OCI-LY1 (cell line): ENCODE measurements at regions not wholly inside any gene's neighbourhood (a gene's known extent, or its start where the extent isn't known, plus 50 kb on each side); places are given as distances from the start of the nearest gene placed in this dataset.

ENCODE experiments used
- EZH2 ChIP-seq: fragments of 200-600 bp; sonication (generic), shearing (Covaris generic); IDR thresholded peaks from 2 replicates; pipeline ENCODE4 v1.8.0; 2017; ENCODE audit warnings: borderline replicate concordance, mixed run types, mild to moderate bottlenecking, antibody characterized with exemption, low read length, moderate library complexity, mixed read lengths
- TF ChIP-seq, protein P1 (sequence below): fragments of 200-600 bp; sonication (generic), shearing (Covaris generic); IDR thresholded peaks from 2 replicates; pipeline ENCODE4 v1.5.1; 2017; ENCODE audit warnings: mild to moderate bottlenecking, antibody characterized with exemption, low read length, moderate library complexity, mixed read lengths

DNA sequence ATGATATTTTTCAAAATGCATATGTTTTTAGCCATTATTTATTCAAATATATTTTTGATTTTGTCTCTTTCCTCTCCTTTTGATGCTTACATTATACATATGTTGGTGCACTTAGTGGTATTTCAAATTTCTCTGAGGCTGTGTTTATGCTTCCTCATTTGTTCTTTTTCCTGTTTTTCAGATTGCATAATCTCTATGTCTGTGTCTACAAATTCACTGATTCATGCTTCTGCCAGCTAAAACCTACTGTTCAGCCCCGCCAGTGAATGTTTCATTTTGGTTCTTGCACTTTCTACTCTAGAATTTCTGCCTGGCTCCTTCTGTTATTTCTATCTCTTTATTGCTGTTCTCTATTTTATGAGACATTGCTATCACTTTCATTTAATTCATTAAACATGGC is 951.7 kb upstream of the CNTNAP5 start:
- TF ChIP-seq, protein P1, sequence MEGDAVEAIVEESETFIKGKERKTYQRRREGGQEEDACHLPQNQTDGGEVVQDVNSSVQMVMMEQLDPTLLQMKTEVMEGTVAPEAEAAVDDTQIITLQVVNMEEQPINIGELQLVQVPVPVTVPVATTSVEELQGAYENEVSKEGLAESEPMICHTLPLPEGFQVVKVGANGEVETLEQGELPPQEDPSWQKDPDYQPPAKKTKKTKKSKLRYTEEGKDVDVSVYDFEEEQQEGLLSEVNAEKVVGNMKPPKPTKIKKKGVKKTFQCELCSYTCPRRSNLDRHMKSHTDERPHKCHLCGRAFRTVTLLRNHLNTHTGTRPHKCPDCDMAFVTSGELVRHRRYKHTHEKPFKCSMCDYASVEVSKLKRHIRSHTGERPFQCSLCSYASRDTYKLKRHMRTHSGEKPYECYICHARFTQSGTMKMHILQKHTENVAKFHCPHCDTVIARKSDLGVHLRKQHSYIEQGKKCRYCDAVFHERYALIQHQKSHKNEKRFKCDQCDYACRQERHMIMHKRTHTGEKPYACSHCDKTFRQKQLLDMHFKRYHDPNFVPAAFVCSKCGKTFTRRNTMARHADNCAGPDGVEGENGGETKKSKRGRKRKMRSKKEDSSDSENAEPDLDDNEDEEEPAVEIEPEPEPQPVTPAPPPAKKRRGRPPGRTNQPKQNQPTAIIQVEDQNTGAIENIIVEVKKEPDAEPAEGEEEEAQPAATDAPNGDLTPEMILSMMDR: no peak
- TF ChIP-seq EZH2: no peak
